GM12878 (cell line): ENCODE measurements at regions not wholly inside any gene's neighbourhood (a gene's known extent, or its start where the extent isn't known, plus 50 kb on each side); places are given as distances from the start of the nearest gene placed in this dataset.

ENCODE experiments used
- ATAC-seq: fragments of 200-7000 bp; cut with Tn5 transposase; 3 replicates; pipeline ENCODE4 v1.9.1; 2020; ENCODE audit warnings: mild to moderate bottlenecking, moderate library complexity
- BruUV-seq: library from RNA; stranded (reverse); fragments of 400-500 nt; replicated peaks from 2 replicates; lab custom pipeline; 2021; lab: Mats Ljungman, UMichigan
- CTCF ChIA-PET: fragments of 300-600 bp; sonication (Branson Sonifier 250); formaldehyde crosslinking; extraction: SDS; loops from one replicate; lab custom pipeline; 2021; ENCODE audit warnings: inconsistent platforms; lab: Yijun Ruan, JAX
- POLR2A ChIA-PET: fragments of 350-600 bp; formaldehyde crosslinking; extraction: SDS; loops from one replicate; lab custom pipeline; 2021; ENCODE audit warnings: inconsistent platforms; lab: Charles Lee
- RAD21 ChIA-PET: fragments of 300-600 bp; sonication (Branson Sonifier 250); formaldehyde crosslinking; loops from one replicate; lab custom pipeline; 2023; ENCODE audit warnings: antibody characterized with exemption; ENCODE audit not compliant: unreplicated experiment; lab: Charles Lee
- SMC1A ChIA-PET: fragments of 300-600 bp; sonication (Branson Sonifier 250); formaldehyde crosslinking; loops from one replicate; lab custom pipeline; 2023; ENCODE audit not compliant: unreplicated experiment, uncharacterized antibody; lab: Charles Lee
- DNase-seq: peaks from one replicate; pipeline ENCODE4 v3.0.0-alpha.2; 2011; ENCODE audit warnings: low read depth, low spot score
- FAIRE-seq: peaks from 3 replicates; lab custom pipeline; 2011; peaks lifted over from hg19 to GRCh38; lab: Jason Lieb, UNC
- H2AFZ ChIP-seq: 2 replicates; pipeline ENCODE4 v1.6.0; 2011; ENCODE audit warnings: low read depth, low read length, control low read depth; ENCODE audit not compliant: control insufficient read depth
- H3K27ac ChIP-seq: 2 replicates; pipeline ENCODE4 v1.5.1; 2011; ENCODE audit warnings: control low read depth; ENCODE audit not compliant: control insufficient read depth, insufficient read depth
- H3K27me3 ChIP-seq, 2 experiments: replicated peaks in 1 of 2; 2 replicates each; pipeline versions ENCODE4 v1.6.0 to v1.6.1; 2011; ENCODE audit warnings: low read length in 1 of 2; ENCODE audit not compliant: control insufficient read depth in 2 of 2, insufficient read depth in 2 of 2
- H3K36me3 ChIP-seq, 2 experiments: 2 replicates each; pipeline ENCODE4 v1.5.1; 2011; ENCODE audit warnings: low read length in 1 of 2; ENCODE audit not compliant: control insufficient read depth in 2 of 2, insufficient read depth in 2 of 2
- H3K4me1 ChIP-seq: 2 replicates; pipeline ENCODE4 v1.6.1; 2011; ENCODE audit warnings: mild to moderate bottlenecking, low read length, moderate library complexity, mixed read lengths; ENCODE audit not compliant: control insufficient read depth, insufficient read depth
- H3K4me2 ChIP-seq: 2 replicates; pipeline ENCODE4 v1.6.0; 2011; ENCODE audit warnings: control low read depth; ENCODE audit not compliant: control insufficient read depth, insufficient read depth
- H3K4me3 ChIP-seq: fragments of 200-600 bp; sonication (generic); 2 replicates; pipeline ENCODE4 v1.5.1; 2016
- H3K79me2 ChIP-seq: 2 replicates; pipeline ENCODE4 v1.6.0; 2011; ENCODE audit warnings: low read length; ENCODE audit not compliant: control insufficient read depth, insufficient read depth
- H3K9ac ChIP-seq: 2 replicates; pipeline ENCODE4 v1.8.0; 2011; ENCODE audit warnings: low read length, control low read depth, mixed read lengths; ENCODE audit not compliant: control insufficient read depth, insufficient read depth
- H3K9me3 ChIP-seq: replicated peaks from 3 replicates; pipeline ENCODE4 v1.5.1; 2011; ENCODE audit warnings: mild to moderate bottlenecking, low read length; ENCODE audit not compliant: control insufficient read depth, insufficient read depth
- H4K20me1 ChIP-seq: 2 replicates; pipeline ENCODE4 v1.6.0; 2011; ENCODE audit not compliant: control insufficient read depth, insufficient read depth
- ASH2L ChIP-seq: fragments of 300-600, 200-600 bp; sonication (generic); IDR thresholded peaks from 2 replicates; pipeline ENCODE4 v1.6.1; 2017; ENCODE audit warnings: low read depth, mild to moderate bottlenecking, borderline replicate concordance
- DPF2 ChIP-seq: fragments of 450-650 bp; IDR thresholded peaks from 2 replicates; pipeline ENCODE4 v1.6.1; 2017; ENCODE audit warnings: mild to moderate bottlenecking
- HDAC2 ChIP-seq: fragments of 200-600 bp; sonication (generic); IDR thresholded peaks from 2 replicates; pipeline ENCODE4 v1.6.1; 2017
- NBN ChIP-seq: fragments of 450-650 bp; IDR thresholded peaks from 2 replicates; pipeline ENCODE4 v1.6.1; 2016
- POLR2A ChIP-seq: IDR thresholded peaks from 2 replicates; pipeline ENCODE4 v1.6.1; 2011; ENCODE audit warnings: low read depth, mild to moderate bottlenecking, low read length
- RFX5 ChIP-seq: IDR thresholded peaks from 2 replicates; pipeline ENCODE4 v1.6.1; 2011; ENCODE audit warnings: low read depth, low read length, improper control_type of control experiment
- WRNIP1 ChIP-seq: IDR thresholded peaks from 2 replicates; pipeline ENCODE4 v1.6.1; 2011; ENCODE audit warnings: low read depth, low read length, improper control_type of control experiment, borderline replicate concordance
- YBX1 ChIP-seq: fragments of 450-650 bp; IDR thresholded peaks from 2 replicates; pipeline ENCODE4 v1.6.1; 2016; ENCODE audit warnings: antibody characterized with exemption
- ZNF24 ChIP-seq: fragments of 450-650 bp; IDR thresholded peaks from 2 replicates; pipeline ENCODE4 v1.6.1; 2017; ENCODE audit warnings: antibody characterized with exemption, mild to moderate bottlenecking
- WGBS: methylation state at CpG from one replicate; pipeline ENCODE4 v1.1.6; 2016; ENCODE audit warnings: low lambda C conversion rate; ENCODE audit not compliant: insufficient replicate concordance, insufficient coverage; ENCODE audit errors: missing lambda C conversion rate; 5-methylcytosine and 5-hydroxymethylcytosine counted together
- in situ Hi-C: fragments of 300-500 bp; cut with MboI; formaldehyde crosslinking; loops from 9 replicates; pipeline ENCODE4 v1.14.3; 2018; ENCODE audit warnings: mixed read lengths
- intact Hi-C: fragments of 100-400 bp; cut with micrococcal nuclease; formaldehyde crosslinking; loops from one replicate; pipeline ENCODE4 v1.14.2; 2022; ENCODE audit not compliant: unreplicated experiment
- TF ChIP-seq, protein P1 (sequence below): IDR thresholded peaks from 2 replicates; pipeline ENCODE4 v1.6.1; 2011; ENCODE audit warnings: low read depth, low read length, improper control_type of control experiment, borderline replicate concordance
- TF ChIP-seq, protein P2 (sequence below): fragments of 450-650 bp; IDR thresholded peaks from 2 replicates; pipeline ENCODE4 v1.6.1; 2016; ENCODE audit warnings: mild to moderate bottlenecking

DNA sequence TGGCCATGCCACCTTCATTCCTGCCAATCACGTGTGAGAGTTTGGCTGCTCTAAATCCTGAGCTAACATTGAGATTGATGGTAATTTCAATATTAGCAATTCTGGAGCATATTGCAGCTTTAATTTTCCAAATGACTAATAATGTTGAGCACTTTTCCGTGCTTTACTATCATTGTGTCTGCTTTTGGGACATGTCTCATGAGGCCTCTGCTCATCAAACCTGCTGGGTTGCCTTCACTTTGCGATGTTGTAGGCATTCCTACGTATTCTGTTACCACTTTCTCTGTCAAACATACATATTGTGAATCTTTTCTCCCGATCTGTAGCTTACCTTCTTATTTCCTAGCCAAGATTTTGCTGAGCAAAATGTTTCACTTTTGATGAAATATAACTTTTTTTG, 466.6 kb downstream of the GALR1 start:
- TF ChIP-seq ASH2L: no peak
- TF ChIP-seq POLR2A: no peak
- TF ChIP-seq, protein P1, sequence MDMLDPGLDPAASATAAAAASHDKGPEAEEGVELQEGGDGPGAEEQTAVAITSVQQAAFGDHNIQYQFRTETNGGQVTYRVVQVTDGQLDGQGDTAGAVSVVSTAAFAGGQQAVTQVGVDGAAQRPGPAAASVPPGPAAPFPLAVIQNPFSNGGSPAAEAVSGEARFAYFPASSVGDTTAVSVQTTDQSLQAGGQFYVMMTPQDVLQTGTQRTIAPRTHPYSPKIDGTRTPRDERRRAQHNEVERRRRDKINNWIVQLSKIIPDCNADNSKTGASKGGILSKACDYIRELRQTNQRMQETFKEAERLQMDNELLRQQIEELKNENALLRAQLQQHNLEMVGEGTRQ: no peak
- no peak for TF ChIP-seq YBX1
- TF ChIP-seq WRNIP1: no peak
- TF ChIP-seq HDAC2: no peak
- no peak for TF ChIP-seq RFX5
- no peak for TF ChIP-seq ZNF24
- no peak for TF ChIP-seq NBN
- no peak for TF ChIP-seq DPF2
- TF ChIP-seq, protein P2, sequence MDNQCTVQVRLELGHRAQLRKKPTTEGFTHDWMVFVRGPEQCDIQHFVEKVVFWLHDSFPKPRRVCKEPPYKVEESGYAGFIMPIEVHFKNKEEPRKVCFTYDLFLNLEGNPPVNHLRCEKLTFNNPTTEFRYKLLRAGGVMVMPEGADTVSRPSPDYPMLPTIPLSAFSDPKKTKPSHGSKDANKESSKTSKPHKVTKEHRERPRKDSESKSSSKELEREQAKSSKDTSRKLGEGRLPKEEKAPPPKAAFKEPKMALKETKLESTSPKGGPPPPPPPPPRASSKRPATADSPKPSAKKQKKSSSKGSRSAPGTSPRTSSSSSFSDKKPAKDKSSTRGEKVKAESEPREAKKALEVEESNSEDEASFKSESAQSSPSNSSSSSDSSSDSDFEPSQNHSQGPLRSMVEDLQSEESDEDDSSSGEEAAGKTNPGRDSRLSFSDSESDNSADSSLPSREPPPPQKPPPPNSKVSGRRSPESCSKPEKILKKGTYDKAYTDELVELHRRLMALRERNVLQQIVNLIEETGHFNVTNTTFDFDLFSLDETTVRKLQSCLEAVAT: no peak
- no peaks in the 10 kb centered on the region for H3K27me3 ChIP-seq
- CTCF ChIA-PET: no interaction called here
- 27% methylated on average over 5 of the region's 5 CpGs for WGBS
- ATAC-seq: no peak
- no peak overlapping the region for H3K9ac ChIP-seq
- POLR2A ChIA-PET: no interaction called here
- no peak overlapping the region for H3K4me2 ChIP-seq
- no peaks in the 10 kb centered on the region for H3K36me3 ChIP-seq
- intact Hi-C loops (no loop called here), in situ Hi-C loops (no loop called here)
- no peaks in the 10 kb centered on the region for H3K79me2 ChIP-seq
- FAIRE-seq: no peak
- DNase-seq: no peak
- no TSS peak for BruUV-seq
- H3K4me3 ChIP-seq: no peak overlapping the region
- H3K27ac ChIP-seq: no peak overlapping the region
- SMC1A ChIA-PET: interaction anchor here (0.7 to 0.9 kb wide), 2 partner anchors 18 to 25 kb away, joined by 3 read pairs; no protein-coding TSS in a partner anchor
- RAD21 ChIA-PET: no interaction called here
- H2AFZ ChIP-seq: no peak overlapping the region
- H3K4me1 ChIP-seq: no peaks in the 10 kb centered on the region
- no peaks in the 10 kb centered on the region for H3K9me3 ChIP-seq
- H4K20me1 ChIP-seq: no peaks in the 10 kb centered on the region
